ENCODE measurements at regions not wholly inside any gene's neighbourhood (a gene's known extent, or its start where the extent isn't known, plus 50 kb on each side); places are given as distances from the start of the nearest gene placed in this dataset.

DNA sequence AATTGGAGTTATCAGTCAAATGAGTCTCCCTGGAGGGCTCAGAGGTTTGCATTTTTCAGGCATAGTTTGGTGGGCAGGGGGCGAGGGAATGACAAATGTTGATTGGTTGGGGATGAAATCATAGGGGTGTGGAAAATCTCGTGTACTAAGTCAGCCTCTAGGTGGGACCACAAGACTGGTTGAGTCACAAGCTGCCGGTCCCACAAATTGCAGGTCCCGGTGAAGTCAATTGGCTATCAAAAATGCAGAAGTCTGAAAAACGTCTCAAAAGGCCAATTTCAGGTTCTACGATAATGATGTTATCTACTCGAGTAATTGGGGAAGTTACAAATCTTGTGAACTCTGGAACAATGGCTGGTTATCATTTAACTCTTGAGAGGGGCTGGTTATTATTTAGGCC lies 98.8 kb upstream of the DHX15 start:
- TF ChIP-seq, protein P1, sequence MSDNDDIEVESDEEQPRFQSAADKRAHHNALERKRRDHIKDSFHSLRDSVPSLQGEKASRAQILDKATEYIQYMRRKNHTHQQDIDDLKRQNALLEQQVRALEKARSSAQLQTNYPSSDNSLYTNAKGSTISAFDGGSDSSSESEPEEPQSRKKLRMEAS (IDR thresholded peaks at IDR 0.05; ENCODE audit: low read depth): no peak
- TF ChIP-seq, protein P2, sequence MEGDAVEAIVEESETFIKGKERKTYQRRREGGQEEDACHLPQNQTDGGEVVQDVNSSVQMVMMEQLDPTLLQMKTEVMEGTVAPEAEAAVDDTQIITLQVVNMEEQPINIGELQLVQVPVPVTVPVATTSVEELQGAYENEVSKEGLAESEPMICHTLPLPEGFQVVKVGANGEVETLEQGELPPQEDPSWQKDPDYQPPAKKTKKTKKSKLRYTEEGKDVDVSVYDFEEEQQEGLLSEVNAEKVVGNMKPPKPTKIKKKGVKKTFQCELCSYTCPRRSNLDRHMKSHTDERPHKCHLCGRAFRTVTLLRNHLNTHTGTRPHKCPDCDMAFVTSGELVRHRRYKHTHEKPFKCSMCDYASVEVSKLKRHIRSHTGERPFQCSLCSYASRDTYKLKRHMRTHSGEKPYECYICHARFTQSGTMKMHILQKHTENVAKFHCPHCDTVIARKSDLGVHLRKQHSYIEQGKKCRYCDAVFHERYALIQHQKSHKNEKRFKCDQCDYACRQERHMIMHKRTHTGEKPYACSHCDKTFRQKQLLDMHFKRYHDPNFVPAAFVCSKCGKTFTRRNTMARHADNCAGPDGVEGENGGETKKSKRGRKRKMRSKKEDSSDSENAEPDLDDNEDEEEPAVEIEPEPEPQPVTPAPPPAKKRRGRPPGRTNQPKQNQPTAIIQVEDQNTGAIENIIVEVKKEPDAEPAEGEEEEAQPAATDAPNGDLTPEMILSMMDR (IDR thresholded peaks at IDR 0.05): no peak
- TF ChIP-seq, protein P3, sequence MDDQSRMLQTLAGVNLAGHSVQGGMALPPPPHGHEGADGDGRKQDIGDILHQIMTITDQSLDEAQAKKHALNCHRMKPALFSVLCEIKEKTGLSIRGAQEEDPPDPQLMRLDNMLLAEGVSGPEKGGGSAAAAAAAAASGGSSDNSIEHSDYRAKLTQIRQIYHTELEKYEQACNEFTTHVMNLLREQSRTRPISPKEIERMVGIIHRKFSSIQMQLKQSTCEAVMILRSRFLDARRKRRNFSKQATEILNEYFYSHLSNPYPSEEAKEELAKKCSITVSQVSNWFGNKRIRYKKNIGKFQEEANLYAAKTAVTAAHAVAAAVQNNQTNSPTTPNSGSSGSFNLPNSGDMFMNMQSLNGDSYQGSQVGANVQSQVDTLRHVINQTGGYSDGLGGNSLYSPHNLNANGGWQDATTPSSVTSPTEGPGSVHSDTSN (IDR thresholded peaks at IDR 0.05): no peak
- TF ChIP-seq RFX5 (IDR thresholded peaks at IDR 0.05; ENCODE audit: low read length): no peak
- no peak for TF ChIP-seq NFIC (IDR thresholded peaks at IDR 0.05; ENCODE audit: borderline replicate concordance)

Measured in SK-N-SH (cell line).